ENCODE measurements at regions not wholly inside any gene's neighbourhood (a gene's known extent, or its start where the extent isn't known, plus 50 kb on each side); places are given as distances from the start of the nearest gene placed in this dataset.
A peak's percentile ranks its signal among the peaks of the same experiment; 100 is the strongest.

DNA sequence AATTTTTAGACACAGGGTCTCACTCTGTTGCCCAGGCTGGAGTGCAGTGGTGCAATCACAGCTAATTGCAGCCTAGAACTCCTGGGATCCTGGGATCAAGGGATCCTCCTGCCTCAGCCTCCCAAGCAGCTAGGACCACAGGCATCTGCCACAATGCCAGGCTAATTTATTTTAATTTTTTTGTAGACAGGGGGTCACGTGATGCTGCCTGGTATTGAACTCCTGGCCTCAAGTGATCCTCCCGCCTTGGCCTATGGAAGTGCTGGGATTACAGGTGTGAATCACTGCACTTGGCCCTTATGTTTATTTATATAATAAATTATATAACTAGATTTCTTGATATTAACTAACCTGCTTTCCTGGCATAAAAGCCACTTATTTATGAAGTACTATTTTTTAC is 1081.7 kb upstream of the FANCL start:
- Histone ChIP-seq H2AFZ (ENCODE audit: low read depth, low read length) (no peak overlapping the region), H3K36me3 (replicated peaks; ENCODE audit: low read depth, low read length) (no peaks in the 10 kb centered on the region), H3K9ac (ENCODE audit: low read length) (no peak overlapping the region), H3K27ac (ENCODE audit: low read length) (no peak overlapping the region), H3K79me2 (ENCODE audit: low read length) (no peaks in the 10 kb centered on the region), H3K4me1 (ENCODE audit: low read length) (no peaks in the 10 kb centered on the region), H4K20me1 (ENCODE audit: insufficient read depth, low read length) (no peaks in the 10 kb centered on the region), H3K27me3 (ENCODE audit: low read depth, low read length) (no peaks in the 10 kb centered on the region), H3K4me2 (ENCODE audit: low read length) (no peak overlapping the region), H3K4me3 (ENCODE audit: low read length) (no peak overlapping the region), H3K9me3 (ENCODE audit: insufficient read depth, low read length) (no peaks in the 10 kb centered on the region)
- no peak for TF ChIP-seq EZH2phosphoT487 (IDR thresholded peaks at IDR 0.05; ENCODE audit: low read depth)
- TF ChIP-seq, protein P1, sequence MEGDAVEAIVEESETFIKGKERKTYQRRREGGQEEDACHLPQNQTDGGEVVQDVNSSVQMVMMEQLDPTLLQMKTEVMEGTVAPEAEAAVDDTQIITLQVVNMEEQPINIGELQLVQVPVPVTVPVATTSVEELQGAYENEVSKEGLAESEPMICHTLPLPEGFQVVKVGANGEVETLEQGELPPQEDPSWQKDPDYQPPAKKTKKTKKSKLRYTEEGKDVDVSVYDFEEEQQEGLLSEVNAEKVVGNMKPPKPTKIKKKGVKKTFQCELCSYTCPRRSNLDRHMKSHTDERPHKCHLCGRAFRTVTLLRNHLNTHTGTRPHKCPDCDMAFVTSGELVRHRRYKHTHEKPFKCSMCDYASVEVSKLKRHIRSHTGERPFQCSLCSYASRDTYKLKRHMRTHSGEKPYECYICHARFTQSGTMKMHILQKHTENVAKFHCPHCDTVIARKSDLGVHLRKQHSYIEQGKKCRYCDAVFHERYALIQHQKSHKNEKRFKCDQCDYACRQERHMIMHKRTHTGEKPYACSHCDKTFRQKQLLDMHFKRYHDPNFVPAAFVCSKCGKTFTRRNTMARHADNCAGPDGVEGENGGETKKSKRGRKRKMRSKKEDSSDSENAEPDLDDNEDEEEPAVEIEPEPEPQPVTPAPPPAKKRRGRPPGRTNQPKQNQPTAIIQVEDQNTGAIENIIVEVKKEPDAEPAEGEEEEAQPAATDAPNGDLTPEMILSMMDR (IDR thresholded peaks at IDR 0.05; ENCODE audit: low read depth, low read length): no peak

DNA sequence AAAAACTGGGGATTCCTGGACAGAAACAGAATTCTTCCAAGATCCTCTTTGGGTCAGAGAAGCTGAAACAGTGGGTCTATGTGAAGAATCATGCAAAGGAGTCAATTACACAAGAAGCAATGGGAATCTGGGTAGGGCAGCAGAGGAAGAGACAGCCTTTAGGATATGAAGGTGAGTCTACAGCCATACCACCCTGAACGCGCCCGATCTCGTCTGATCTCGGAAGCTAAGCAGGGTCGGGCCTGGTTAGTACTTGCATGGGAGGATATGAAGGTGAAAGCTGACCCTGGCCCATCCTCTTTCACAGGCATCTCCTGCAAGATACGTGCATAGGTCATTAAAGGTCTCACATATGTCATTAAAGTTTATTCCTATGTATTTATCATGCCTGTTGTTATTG is 1080.9 kb upstream of the FANCL start:
- H4K20me1 ChIP-seq (ENCODE audit: insufficient read depth, low read length): no peaks in the 10 kb centered on the region
- H3K79me2 ChIP-seq (ENCODE audit: low read length): no peaks in the 10 kb centered on the region
- no peaks in the 10 kb centered on the region for H3K9me3 ChIP-seq (ENCODE audit: insufficient read depth, low read length)
- no peak for TF ChIP-seq EZH2phosphoT487 (IDR thresholded peaks at IDR 0.05; ENCODE audit: low read depth)
- TF ChIP-seq, protein P1 (IDR thresholded peaks at IDR 0.05; ENCODE audit: low read depth, low read length): no peak
- H3K36me3 ChIP-seq (replicated peaks; ENCODE audit: low read depth, low read length): no peaks in the 10 kb centered on the region
- no peak overlapping the region for H3K4me2 ChIP-seq (ENCODE audit: low read length)
- no peak overlapping the region for H3K9ac ChIP-seq (ENCODE audit: low read length)
- H2AFZ ChIP-seq (ENCODE audit: low read depth, low read length): no peak overlapping the region
- H3K4me1 ChIP-seq (ENCODE audit: low read length): no peaks in the 10 kb centered on the region
- H3K27ac ChIP-seq (ENCODE audit: low read length): no peak overlapping the region
- H3K4me3 ChIP-seq (ENCODE audit: low read length): no peak overlapping the region
- H3K27me3 ChIP-seq (ENCODE audit: low read depth, low read length): no peaks in the 10 kb centered on the region

DNA sequence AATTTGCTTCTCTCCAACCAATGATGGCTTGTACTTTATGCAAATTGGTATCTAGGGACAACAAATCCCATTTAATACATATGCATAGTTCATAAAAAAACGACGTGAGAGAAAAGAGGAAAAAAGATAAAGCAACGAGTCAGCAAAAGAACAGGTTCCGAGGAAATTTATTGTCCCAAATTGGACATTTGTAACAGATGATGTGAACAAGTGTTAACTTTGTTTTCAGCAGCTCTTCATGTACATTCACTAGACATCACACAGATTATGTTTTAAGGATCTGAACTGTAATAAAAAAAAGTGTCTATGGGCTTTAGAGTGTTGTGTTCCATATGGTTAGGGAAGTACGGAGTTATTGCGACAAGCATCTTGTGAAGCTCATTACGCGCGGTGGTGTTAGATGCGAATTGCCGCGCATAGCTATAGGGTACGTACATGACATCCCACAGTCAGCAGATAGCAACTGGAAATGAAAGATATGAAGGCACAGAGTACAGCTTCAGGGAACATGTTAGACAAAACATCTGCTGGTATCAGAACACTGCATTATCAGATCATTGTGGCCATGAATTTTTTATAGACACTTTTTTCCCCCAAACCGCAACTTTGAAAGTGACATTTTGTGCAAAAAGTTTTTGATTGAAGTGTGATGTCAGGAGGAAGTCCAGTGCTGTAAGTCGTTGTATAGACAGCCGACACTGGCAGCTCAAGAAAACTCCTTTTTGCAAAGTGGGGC is 1073.1 kb upstream of the FANCL start:
- Histone ChIP-seq H3K27me3 (ENCODE audit: low read depth, low read length) (peaks cover 8% of the 10 kb centered on the region; the same call in 1 of the 2 replicates), H3K4me3 (ENCODE audit: low read length) (peak overlapping the region; percentile 77), H3K9ac (ENCODE audit: low read length) (peak overlapping the region; percentile 46), H3K79me2 (ENCODE audit: low read length) (no peaks in the 10 kb centered on the region), H4K20me1 (ENCODE audit: insufficient read depth, low read length) (no peaks in the 10 kb centered on the region), H2AFZ (ENCODE audit: low read depth, low read length) (peak overlapping the region; percentile 14; the same call in 1 of the 2 replicates), H3K36me3 (replicated peaks; ENCODE audit: low read depth, low read length) (no peaks in the 10 kb centered on the region), H3K27ac (ENCODE audit: low read length) (peak overlapping the region; percentile 35), H3K4me2 (ENCODE audit: low read length) (peak overlapping the region; percentile 97), H3K4me1 (ENCODE audit: low read length) (peaks cover 35% of the 10 kb centered on the region), H3K9me3 (ENCODE audit: insufficient read depth, low read length) (no peaks in the 10 kb centered on the region)
- no peak for TF ChIP-seq EZH2phosphoT487 (IDR thresholded peaks at IDR 0.05; ENCODE audit: low read depth)
- TF ChIP-seq, protein P1 (IDR thresholded peaks at IDR 0.05; ENCODE audit: low read depth, low read length): no peak

DNA sequence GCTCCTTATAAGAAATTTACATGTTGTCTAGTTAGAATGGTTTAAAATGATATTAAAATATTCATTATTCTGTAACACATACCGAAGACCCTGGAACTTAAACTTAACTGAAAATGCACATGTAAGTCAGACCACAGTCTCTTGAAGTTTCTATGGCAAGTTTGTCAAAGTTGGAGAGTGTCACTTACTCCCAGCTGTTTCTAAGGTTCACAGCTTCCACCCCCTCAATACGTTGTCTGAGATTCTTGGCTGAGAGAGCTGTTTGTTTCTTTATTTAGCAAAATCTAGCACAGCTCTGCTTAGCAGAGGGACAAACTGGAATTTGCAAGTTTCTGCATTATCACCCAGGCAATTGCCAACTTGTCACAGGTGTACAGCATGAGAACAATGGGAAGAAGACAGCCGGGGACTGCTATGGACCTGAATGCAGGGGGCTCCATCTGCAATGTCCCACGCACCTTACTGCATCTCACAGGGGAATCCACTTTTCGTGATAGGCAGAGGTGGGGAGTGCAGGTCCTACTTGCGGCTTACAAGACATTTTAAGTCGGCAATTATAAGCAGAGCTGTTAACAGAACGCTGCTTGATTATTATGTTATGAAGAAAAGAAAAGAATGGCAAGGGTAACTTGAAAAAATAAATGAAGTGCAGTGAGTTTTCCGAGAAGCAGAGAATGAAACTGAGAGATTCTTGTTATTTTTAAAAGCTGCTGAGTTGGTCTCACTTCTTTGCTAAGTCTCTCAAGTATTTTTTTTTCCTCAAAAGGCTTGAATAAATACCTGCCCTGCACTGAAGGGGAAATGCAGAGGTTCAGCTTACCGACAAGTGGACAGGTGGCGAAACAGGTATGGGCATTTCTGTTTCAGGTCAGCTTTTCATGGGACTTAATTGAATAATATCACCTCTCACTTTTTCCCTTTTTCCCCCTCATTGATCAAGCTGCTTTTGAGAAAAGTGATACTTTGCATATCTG is 1072.1 kb upstream of the FANCL start:
- peak overlapping the region; percentile 97 for H3K4me2 ChIP-seq (ENCODE audit: low read length)
- H2AFZ ChIP-seq (ENCODE audit: low read depth, low read length): peak overlapping the region; percentile 37
- peak overlapping the region; percentile 77 for H3K27ac ChIP-seq (ENCODE audit: low read length)
- TF ChIP-seq EZH2phosphoT487 (IDR thresholded peaks at IDR 0.05; ENCODE audit: low read depth): no peak
- TF ChIP-seq, protein P1 (IDR thresholded peaks at IDR 0.05; ENCODE audit: low read depth, low read length): no peak
- H3K4me1 ChIP-seq (ENCODE audit: low read length): peaks cover 38% of the 10 kb centered on the region
- H3K79me2 ChIP-seq (ENCODE audit: low read length): no peaks in the 10 kb centered on the region
- peak overlapping the region; percentile 77 for H3K4me3 ChIP-seq (ENCODE audit: low read length)
- H3K9me3 ChIP-seq (ENCODE audit: insufficient read depth, low read length): no peaks in the 10 kb centered on the region
- peak overlapping the region; percentile 46 for H3K9ac ChIP-seq (ENCODE audit: low read length)
- H3K36me3 ChIP-seq (replicated peaks; ENCODE audit: low read depth, low read length): no peaks in the 10 kb centered on the region
- peaks cover 8% of the 10 kb centered on the region; the same call in 1 of the 2 replicates for H3K27me3 ChIP-seq (ENCODE audit: low read depth, low read length)
- no peaks in the 10 kb centered on the region for H4K20me1 ChIP-seq (ENCODE audit: insufficient read depth, low read length)

Measured in OCI-LY3 (cell line).